ENCODE measurements at regions not wholly inside any gene's neighbourhood (a gene's known extent, or its start where the extent isn't known, plus 50 kb on each side); places are given as distances from the start of the nearest gene placed in this dataset.

GRCh38 chr13:60787083-60787482 lies 390.1 kb downstream of the TDRD3 start:
- no peak for TF ChIP-seq CTCF (IDR thresholded peaks at IDR 0.05)
- no peak for TF ChIP-seq ELF1 (IDR thresholded peaks at IDR 0.05)
- TF ChIP-seq YY1 (IDR thresholded peaks at IDR 0.05; ENCODE audit: low read depth), result no peak

Data from SK-N-SH (cell line).